ENCODE measurements at regions not wholly inside any gene's neighbourhood (a gene's known extent, or its start where the extent isn't known, plus 50 kb on each side); places are given as distances from the start of the nearest gene placed in this dataset.
A peak's percentile ranks its signal among the peaks of the same experiment; 100 is the strongest.

DNA sequence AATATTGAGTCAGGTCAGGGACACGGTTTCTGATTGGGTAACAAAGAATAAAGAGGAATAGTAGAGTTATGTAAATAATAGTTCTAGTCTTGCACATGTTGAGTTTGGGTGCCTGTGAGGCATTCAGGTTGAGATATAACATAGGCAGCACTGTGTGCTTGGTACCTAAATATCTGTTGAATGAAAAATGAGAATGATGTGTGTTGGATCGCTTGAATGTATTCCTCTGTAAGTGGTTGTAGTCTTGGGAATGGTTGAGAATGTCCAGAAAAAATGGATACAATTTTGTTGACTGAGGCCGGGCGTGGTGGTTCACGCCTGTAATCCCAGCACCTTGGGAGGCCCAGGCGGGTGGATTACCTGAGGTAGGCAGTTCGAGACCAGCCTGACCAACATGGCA lies 116.3 kb upstream of the HNRNPU start:
- H3K4me1 ChIP-seq = no peaks in the 10 kb centered on the region
- no peaks in the 10 kb centered on the region for H3K9me3 ChIP-seq
- H3K36me3 ChIP-seq = peaks cover 0 to 4% (median 0%) of the 10 kb centered on the region in 3 donors
- H3K27me3 ChIP-seq = no peaks in the 10 kb centered on the region
- no peak for DNase-seq (ENCODE audit: low spot score in 2 of 2)
- no peak overlapping the region for H3K4me3 ChIP-seq
- no peak overlapping the region for H3K27ac ChIP-seq
- TF ChIP-seq POLR2A (IDR thresholded peaks at IDR 0.05) (no peak), EP300 (IDR thresholded peaks at IDR 0.05) (no peak)
- TF ChIP-seq, protein P1, sequence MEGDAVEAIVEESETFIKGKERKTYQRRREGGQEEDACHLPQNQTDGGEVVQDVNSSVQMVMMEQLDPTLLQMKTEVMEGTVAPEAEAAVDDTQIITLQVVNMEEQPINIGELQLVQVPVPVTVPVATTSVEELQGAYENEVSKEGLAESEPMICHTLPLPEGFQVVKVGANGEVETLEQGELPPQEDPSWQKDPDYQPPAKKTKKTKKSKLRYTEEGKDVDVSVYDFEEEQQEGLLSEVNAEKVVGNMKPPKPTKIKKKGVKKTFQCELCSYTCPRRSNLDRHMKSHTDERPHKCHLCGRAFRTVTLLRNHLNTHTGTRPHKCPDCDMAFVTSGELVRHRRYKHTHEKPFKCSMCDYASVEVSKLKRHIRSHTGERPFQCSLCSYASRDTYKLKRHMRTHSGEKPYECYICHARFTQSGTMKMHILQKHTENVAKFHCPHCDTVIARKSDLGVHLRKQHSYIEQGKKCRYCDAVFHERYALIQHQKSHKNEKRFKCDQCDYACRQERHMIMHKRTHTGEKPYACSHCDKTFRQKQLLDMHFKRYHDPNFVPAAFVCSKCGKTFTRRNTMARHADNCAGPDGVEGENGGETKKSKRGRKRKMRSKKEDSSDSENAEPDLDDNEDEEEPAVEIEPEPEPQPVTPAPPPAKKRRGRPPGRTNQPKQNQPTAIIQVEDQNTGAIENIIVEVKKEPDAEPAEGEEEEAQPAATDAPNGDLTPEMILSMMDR (IDR thresholded peaks at IDR 0.05) = no peak
- WGBS, 2 donors = 90 to 95% methylated on average over 7 of the region's 7 CpGs

DNA sequence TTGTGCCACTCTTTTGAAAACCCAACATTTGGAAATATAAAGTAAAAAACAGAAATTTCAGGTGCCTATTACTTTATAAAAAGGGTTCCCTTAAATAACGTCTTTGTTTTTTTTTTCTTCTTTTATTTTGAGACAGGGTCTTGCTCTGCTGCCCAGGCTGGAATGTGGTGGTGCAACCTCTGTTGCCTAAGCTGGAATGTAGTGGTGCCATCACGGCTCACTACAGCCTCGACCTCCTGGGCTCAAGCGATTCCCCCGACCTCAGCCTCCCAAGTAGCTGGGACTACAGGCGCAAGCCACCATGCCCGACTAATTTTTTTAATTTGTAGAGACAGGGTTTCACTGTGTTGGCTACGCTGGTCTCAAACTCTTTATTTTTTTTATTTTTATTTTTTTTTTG lies 110.2 kb upstream of the HNRNPU start:
- 84 to 87% methylated on average over 8 of the region's 8 CpGs for WGBS, 2 donors
- H3K9me3 ChIP-seq = no peaks in the 10 kb centered on the region
- H3K4me3 ChIP-seq = no peak overlapping the region
- no peaks in the 10 kb centered on the region for H3K27me3 ChIP-seq
- DNase-seq (ENCODE audit: low spot score in 2 of 2) = no peak
- H3K4me1 ChIP-seq = peaks cover 0 to 14% (median 0%) of the 10 kb centered on the region in 4 donors
- no peak for TF ChIP-seq POLR2A (IDR thresholded peaks at IDR 0.05)
- TF ChIP-seq, protein P1 (IDR thresholded peaks at IDR 0.05) = no peak
- TF ChIP-seq EP300 (IDR thresholded peaks at IDR 0.05) = no peak
- H3K36me3 ChIP-seq = no peaks in the 10 kb centered on the region
- peak overlapping the region in 1 of 4 donors; percentile 31 for H3K27ac ChIP-seq

DNA sequence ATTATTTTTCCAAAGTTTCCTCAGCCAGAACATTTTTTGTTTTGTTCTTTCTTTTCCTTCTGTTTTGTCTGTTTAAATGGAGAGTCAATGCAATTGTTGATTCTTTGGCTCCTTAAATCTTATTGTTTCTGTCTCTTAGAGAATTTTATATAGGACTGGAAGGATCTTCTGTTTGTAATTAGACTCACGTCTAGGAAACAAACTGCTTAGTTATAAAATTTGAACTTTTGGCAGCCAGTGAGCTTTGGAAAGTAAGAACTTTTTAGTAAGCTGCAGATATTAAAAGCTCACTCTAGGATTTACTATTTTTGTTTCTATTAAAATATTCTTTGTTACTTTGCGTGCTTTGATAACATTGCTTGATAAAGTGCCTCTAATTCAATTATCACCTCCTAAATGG lies 109.8 kb upstream of the HNRNPU start:
- DNase-seq (ENCODE audit: low spot score in 2 of 2) = no peak
- Histone ChIP-seq H3K4me3 (no peak overlapping the region), H3K4me1 (peaks cover 0 to 15% (median 1%) of the 10 kb centered on the region in 4 donors), H3K36me3 (no peaks in the 10 kb centered on the region), H3K27ac (peak overlapping the region in 2 of 4 donors; percentile 31 to 60), H3K27me3 (no peaks in the 10 kb centered on the region), H3K9me3 (no peaks in the 10 kb centered on the region)
- WGBS, 2 donors = 33 to 34% methylated on average over 2 of the region's 2 CpGs
- no peak for TF ChIP-seq POLR2A (IDR thresholded peaks at IDR 0.05)
- TF ChIP-seq EP300 (IDR thresholded peaks at IDR 0.05) = no peak
- TF ChIP-seq, protein P1 (IDR thresholded peaks at IDR 0.05) = no peak

DNA sequence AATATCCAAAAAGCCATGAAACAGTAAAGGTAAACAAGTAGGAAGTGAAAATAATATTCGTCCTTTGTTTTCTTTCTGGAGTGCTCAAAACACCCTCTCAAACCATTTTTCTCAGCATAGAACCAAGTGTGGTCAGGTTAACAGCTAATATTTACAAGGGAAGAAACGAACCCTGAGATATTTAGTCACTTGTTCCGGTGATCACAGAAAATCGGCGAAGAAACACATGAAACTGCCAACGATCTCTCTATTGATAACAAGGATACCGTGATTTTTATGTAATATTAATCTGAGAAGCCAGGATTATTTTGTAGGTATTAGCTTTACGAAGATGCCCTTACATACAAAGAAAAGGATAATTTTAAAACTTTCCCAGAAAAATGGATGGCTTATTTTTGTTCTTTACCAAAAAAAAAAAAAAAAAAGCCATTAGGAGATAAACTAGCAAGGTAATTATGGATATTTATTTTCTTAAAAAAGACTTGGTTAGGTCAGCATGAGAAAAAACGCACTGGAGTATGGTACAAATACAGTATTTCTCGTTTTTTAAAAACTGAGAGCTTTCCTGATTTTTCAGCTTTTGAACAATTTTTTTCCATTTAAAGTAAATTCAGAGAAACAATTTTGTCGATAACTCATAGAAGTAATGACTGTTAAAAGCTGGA lies 107.3 kb upstream of the HNRNPU start:
- Histone ChIP-seq H3K36me3 (no peaks in the 10 kb centered on the region), H3K4me3 (peak overlapping the region; percentile 55 to 88 (median 72)), H3K27ac (peak overlapping the region; percentile 91 to 100 (median 100)), H3K27me3 (no peaks in the 10 kb centered on the region), H3K4me1 (peaks cover 0 to 28% (median 6%) of the 10 kb centered on the region in 4 donors), H3K9me3 (no peaks in the 10 kb centered on the region)
- DNase-seq (ENCODE audit: low spot score in 2 of 2) = peak in 1 of 2 donors; percentile 7
- no peak for TF ChIP-seq EP300 (IDR thresholded peaks at IDR 0.05)
- 18 to 19% methylated on average over 11 of the region's 11 CpGs for WGBS, 2 donors

DNA sequence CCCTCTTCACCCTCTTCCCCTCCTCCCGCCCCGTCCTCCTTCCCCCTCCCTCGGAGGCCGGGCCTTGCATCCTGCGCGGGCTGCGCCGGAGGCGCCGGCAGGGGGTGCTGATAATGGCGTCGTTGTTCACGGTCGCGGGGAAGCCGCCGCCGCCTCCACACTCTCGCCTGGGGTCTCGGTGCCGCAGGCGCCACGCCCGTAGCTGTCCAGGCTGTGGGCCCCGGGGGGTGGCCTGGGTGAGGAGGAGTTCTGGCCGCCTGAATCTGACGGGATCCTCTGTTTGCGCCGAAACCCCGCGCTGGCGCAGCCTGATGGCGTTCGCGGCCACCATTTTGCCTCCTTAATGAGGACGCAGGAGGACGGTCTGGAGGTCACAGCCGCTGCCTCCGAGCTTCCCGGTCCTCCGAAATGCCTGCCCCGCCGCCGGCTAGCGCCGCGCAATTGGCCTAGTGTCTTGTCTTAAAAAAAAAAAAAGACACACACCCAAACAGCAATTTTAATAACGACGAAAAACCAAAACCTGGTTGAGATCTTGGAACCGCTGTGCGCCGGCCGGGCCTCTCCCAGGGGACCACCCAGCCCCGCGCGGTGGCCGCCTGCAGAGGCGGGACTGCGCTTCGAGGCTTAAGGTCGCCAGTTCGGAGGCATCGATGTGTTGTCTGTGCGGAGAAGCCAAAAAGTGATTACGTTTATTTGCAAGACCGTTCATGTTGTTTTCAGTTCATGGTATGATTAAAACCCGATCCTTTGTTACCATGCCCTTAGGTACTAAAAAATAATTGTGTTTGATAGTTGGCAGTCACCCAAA lies 106.6 kb upstream of the HNRNPU start:
- DNase-seq (ENCODE audit: low spot score in 2 of 2) = peak; percentile 90
- 0% methylated on average over 32 to 59 of the region's 67 CpGs for WGBS, 2 donors
- H3K27ac ChIP-seq = peak overlapping the region; percentile 91 to 100 (median 100)
- no peaks in the 10 kb centered on the region for H3K9me3 ChIP-seq
- peaks cover 0 to 28% (median 6%) of the 10 kb centered on the region in 4 donors for H3K4me1 ChIP-seq
- H3K36me3 ChIP-seq = no peaks in the 10 kb centered on the region
- H3K27me3 ChIP-seq = no peaks in the 10 kb centered on the region
- peak overlapping the region; percentile 55 to 88 (median 72) for H3K4me3 ChIP-seq
- peak; percentile 58 to 77 for TF ChIP-seq POLR2A (IDR thresholded peaks at IDR 0.05)
- TF ChIP-seq, protein P1 (IDR thresholded peaks at IDR 0.05) = peak; percentile 65 to 94 (median 72)
- TF ChIP-seq EP300 (IDR thresholded peaks at IDR 0.05) = peak; percentile 28 to 94

Data from tibial nerve (tissue), 4 donors.